ENCODE measurements at regions not wholly inside any gene's neighbourhood (a gene's known extent, or its start where the extent isn't known, plus 50 kb on each side); places are given as distances from the start of the nearest gene placed in this dataset.

DNA sequence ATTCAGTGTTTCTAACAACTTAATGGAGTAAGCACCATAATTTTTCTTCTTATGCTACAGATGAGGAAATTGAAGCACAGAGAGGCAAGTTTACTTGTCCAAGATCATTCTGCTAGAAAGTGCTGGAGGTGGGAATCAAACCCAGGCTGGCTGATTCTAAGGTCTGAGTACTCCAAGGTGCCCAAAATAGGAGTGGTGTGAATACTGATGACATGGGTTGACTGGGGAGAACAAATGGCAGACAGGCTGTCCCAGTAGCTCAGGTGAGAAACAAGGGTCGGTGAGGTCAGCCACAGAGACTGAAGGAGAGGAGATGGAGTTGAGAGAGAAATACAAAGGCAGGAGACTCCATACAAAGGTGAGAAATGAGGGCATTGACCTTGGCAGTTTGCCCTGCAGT lies 144.5 kb upstream of the EGFLAM start:
- Histone ChIP-seq H3K36me3 (ENCODE audit: control insufficient read depth in 2 of 2, insufficient read depth in 1 of 2, low read length in 2 of 2) (no peaks in the 10 kb centered on the region), H3K27ac (ENCODE audit: extremely low read depth, low read depth, low read length) (no peak overlapping the region), H3K4me3 (ENCODE audit: low read depth, low read length) (no peak overlapping the region), H3K9me3 (ENCODE audit: control insufficient read depth, insufficient read depth, low read depth, low read length) (no peaks in the 10 kb centered on the region; the same call in 1 of the 2 replicates), H3K4me1 (ENCODE audit: control insufficient read depth, insufficient read depth, low read length) (no peaks in the 10 kb centered on the region)
- CTCF ChIA-PET: interaction anchor here (0.6 kb wide), 1 partner anchor 44 kb away, joined by 3 read pairs; no protein-coding TSS in a partner anchor
- TF ChIP-seq MEIS1 (CRISPR knock-in tag; IDR thresholded peaks at IDR 0.05; ENCODE audit: borderline replicate concordance) (no peak), ZNF292 (tag by site-specific recombination; IDR thresholded peaks at IDR 0.05; ENCODE audit: borderline replicate concordance, low read depth) (no peak), ZBTB17 (tag by site-specific recombination; IDR thresholded peaks at IDR 0.05) (no peak), ZNF138 (tag by site-specific recombination; IDR thresholded peaks at IDR 0.05; ENCODE audit: borderline replicate concordance) (no peak), ZNF433 (tag by site-specific recombination; IDR thresholded peaks at IDR 0.05; ENCODE audit: low read depth) (no peak), ZNF521 (tag by site-specific recombination; IDR thresholded peaks at IDR 0.05) (no peak)
- POLR2A ChIA-PET: no interaction called here

DNA sequence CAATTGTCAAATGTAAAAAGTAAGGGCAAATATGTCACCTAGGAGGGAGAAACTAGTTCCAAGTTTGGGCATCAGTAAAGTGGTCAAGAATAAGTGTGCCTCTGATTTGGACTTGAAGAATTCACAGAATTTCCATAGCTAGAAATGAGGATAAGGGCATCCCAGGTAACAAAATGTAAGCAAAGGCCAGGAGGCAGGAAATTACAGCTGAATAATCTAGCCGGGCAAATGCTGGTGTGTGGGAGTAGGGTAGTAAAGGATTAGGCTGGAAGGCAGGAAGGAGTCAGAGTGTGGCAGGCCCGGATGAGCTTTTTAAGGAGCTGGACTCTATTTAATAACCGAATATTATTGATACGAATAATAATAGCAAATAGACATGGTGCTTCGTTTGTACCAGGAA lies 144.9 kb upstream of the EGFLAM start:
- H3K4me3 ChIP-seq (ENCODE audit: low read depth, low read length): no peak overlapping the region
- POLR2A ChIA-PET: no interaction called here
- no peaks in the 10 kb centered on the region for H3K4me1 ChIP-seq (ENCODE audit: control insufficient read depth, insufficient read depth, low read length)
- H3K27ac ChIP-seq (ENCODE audit: extremely low read depth, low read depth, low read length): no peak overlapping the region
- H3K9me3 ChIP-seq (ENCODE audit: control insufficient read depth, insufficient read depth, low read depth, low read length): no peaks in the 10 kb centered on the region; the same call in 1 of the 2 replicates
- TF ChIP-seq WT1 (tag by site-specific recombination; IDR thresholded peaks at IDR 0.05): no peak
- no peak for TF ChIP-seq ZNF324 (tag by site-specific recombination; IDR thresholded peaks at IDR 0.05)
- CTCF ChIA-PET: no interaction called here
- H3K36me3 ChIP-seq (ENCODE audit: control insufficient read depth in 2 of 2, insufficient read depth in 1 of 2, low read length in 2 of 2): no peaks in the 10 kb centered on the region

DNA sequence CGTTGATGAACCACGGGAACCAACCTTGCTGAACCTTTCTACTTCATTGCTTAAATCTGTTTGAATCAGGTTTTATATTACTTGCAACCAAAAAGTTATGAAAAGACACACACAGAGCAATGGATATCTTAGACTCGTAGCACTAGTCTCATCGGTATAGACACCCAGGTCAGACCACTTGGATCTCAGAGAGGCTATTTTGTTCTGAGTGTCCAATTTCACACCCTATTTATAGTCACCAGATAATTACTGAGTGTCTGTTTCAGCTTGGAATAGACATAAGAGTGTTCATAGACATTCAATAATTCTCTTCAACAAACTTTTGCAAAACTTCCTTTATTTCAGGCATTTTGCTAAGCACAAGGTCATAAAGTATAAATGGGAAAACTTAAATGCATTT lies 145.4 kb upstream of the EGFLAM start:
- no peak overlapping the region for H3K27ac ChIP-seq (ENCODE audit: extremely low read depth, low read depth, low read length)
- no peaks in the 10 kb centered on the region for H3K36me3 ChIP-seq (ENCODE audit: control insufficient read depth in 2 of 2, insufficient read depth in 1 of 2, low read length in 2 of 2)
- CTCF ChIA-PET: interaction anchor here (1.0 kb wide), 1 partner anchor 43 kb away, joined by 4 read pairs; no protein-coding TSS in a partner anchor
- no peaks in the 10 kb centered on the region; the same call in 1 of the 2 replicates for H3K9me3 ChIP-seq (ENCODE audit: control insufficient read depth, insufficient read depth, low read depth, low read length)
- no peak overlapping the region for H3K4me3 ChIP-seq (ENCODE audit: low read depth, low read length)
- H3K4me1 ChIP-seq (ENCODE audit: control insufficient read depth, insufficient read depth, low read length): no peaks in the 10 kb centered on the region
- no peak for TF ChIP-seq ZBTB20 (tag by site-specific recombination; IDR thresholded peaks at IDR 0.05)
- no peak for TF ChIP-seq IKZF3 (tag by site-specific recombination; IDR thresholded peaks at IDR 0.05)
- TF ChIP-seq ZNF654 (tag by site-specific recombination; IDR thresholded peaks at IDR 0.05; ENCODE audit: low read depth): no peak
- no peak for TF ChIP-seq ZNF521 (tag by site-specific recombination; IDR thresholded peaks at IDR 0.05)
- POLR2A ChIA-PET: no interaction called here

DNA sequence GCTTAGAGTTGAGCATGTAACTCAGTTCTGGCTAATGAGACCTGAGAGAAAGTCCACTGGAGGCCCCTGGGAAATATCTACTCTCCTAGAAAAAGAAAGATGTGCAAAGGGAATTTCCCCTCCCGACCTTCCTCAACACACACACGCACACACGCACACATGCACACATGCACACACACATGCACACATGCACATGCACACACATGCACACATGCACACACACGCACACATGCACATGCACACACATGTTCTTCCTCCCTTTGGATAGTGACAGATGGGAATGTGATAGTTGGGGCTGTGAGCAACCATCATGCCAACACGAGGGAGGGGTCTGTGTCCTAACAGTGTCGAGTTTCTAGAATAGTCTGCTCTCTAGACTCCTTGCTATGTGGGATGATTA lies 148.2 kb upstream of the EGFLAM start:
- TF ChIP-seq, protein P1, sequence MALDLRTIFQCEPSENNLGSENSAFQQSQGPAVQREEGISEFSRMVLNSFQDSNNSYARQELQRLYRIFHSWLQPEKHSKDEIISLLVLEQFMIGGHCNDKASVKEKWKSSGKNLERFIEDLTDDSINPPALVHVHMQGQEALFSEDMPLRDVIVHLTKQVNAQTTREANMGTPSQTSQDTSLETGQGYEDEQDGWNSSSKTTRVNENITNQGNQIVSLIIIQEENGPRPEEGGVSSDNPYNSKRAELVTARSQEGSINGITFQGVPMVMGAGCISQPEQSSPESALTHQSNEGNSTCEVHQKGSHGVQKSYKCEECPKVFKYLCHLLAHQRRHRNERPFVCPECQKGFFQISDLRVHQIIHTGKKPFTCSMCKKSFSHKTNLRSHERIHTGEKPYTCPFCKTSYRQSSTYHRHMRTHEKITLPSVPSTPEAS (tag by site-specific recombination; IDR thresholded peaks at IDR 0.05): peak; percentile 83
- no peak for TF ChIP-seq ZNF274 (IDR thresholded peaks at IDR 0.05; ENCODE audit: low read length)
- TF ChIP-seq ZNF274 (tag by site-specific recombination; IDR thresholded peaks at IDR 0.05; ENCODE audit: borderline replicate concordance): no peak
- Histone ChIP-seq H3K4me1 (ENCODE audit: control insufficient read depth, insufficient read depth, low read length) (no peaks in the 10 kb centered on the region), H3K9me3 (ENCODE audit: control insufficient read depth, insufficient read depth, low read depth, low read length) (no peaks in the 10 kb centered on the region; the same call in 1 of the 2 replicates), H3K27ac (ENCODE audit: extremely low read depth, low read depth, low read length) (no peak overlapping the region), H3K4me3 (ENCODE audit: low read depth, low read length) (no peak overlapping the region), H3K36me3 (ENCODE audit: control insufficient read depth in 2 of 2, insufficient read depth in 1 of 2, low read length in 2 of 2) (no peaks in the 10 kb centered on the region)
- POLR2A ChIA-PET: no interaction called here
- CTCF ChIA-PET: no interaction called here

DNA sequence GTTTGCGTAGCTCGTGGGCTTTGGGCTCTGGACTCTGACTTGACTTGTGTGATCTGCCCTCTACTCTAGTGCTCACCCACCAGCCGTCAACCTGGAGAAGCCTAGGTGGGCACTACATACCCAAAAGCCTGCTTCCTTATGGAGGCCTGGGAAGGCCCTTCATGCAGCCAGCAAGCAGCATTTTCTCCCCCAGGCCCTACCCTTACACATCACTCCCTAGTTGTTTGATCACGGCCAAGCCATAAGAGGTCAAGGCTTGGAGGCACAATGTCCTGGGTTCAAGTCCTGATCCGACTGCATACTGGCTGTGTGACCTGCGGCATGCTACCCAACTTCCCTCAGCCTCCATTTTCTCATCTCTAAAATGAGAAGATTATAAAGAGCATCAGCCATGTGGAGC lies 151.3 kb upstream of the EGFLAM start:
- Histone ChIP-seq H3K36me3 (ENCODE audit: control insufficient read depth in 2 of 2, insufficient read depth in 1 of 2, low read length in 2 of 2) (no peaks in the 10 kb centered on the region), H3K4me1 (ENCODE audit: control insufficient read depth, insufficient read depth, low read length) (no peaks in the 10 kb centered on the region), H3K9me3 (ENCODE audit: control insufficient read depth, insufficient read depth, low read depth, low read length) (no peaks in the 10 kb centered on the region; the same call in 1 of the 2 replicates), H3K27ac (ENCODE audit: extremely low read depth, low read depth, low read length) (no peak overlapping the region), H3K4me3 (ENCODE audit: low read depth, low read length) (no peak overlapping the region)
- ChIA-PET POLR2A (no interaction called here), CTCF (interaction anchor here (0.8 kb wide), 1 partner anchor 694 kb away, joined by 5 read pairs; no protein-coding TSS in a partner anchor)
- TF ChIP-seq ZNF174 (tag by site-specific recombination; IDR thresholded peaks at IDR 0.05) (no peak), ZNF157 (tag by site-specific recombination; IDR thresholded peaks at IDR 0.05) (no peak), RBAK (tag by site-specific recombination; IDR thresholded peaks at IDR 0.05) (no peak), ZNF133 (tag by site-specific recombination; IDR thresholded peaks at IDR 0.05) (no peak), ZNF501 (tag by site-specific recombination; IDR thresholded peaks at IDR 0.05) (no peak), ZXDB (tag by site-specific recombination; IDR thresholded peaks at IDR 0.05) (no peak), ZNF560 (tag by site-specific recombination; IDR thresholded peaks at IDR 0.05; ENCODE audit: borderline replicate concordance) (no peak), ZNF548 (tag by site-specific recombination; IDR thresholded peaks at IDR 0.05) (no peak), ZNF654 (tag by site-specific recombination; IDR thresholded peaks at IDR 0.05; ENCODE audit: low read depth) (no peak), ZEB2 (tag by site-specific recombination; IDR thresholded peaks at IDR 0.05) (no peak)

Data from HEK293 (cell line).